GM18502 (cell line): ENCODE measurements at regions not wholly inside any gene's neighbourhood (a gene's known extent, or its start where the extent isn't known, plus 50 kb on each side); places are given as distances from the start of the nearest gene placed in this dataset.
"Not testable (repeated sequence)": the region's sequence is repeated elsewhere in the genome, so short reads cannot be mapped to it uniquely, and the experiment has no call there.

Source experiments
- ATAC-seq: cut with Tn5 transposase; IDR thresholded peaks from one replicate; pipeline ENCODE4 v1.9.1; 2021; ENCODE audit warnings: mild to moderate bottlenecking; ENCODE audit not compliant: unreplicated experiment, poor library complexity

DNA sequence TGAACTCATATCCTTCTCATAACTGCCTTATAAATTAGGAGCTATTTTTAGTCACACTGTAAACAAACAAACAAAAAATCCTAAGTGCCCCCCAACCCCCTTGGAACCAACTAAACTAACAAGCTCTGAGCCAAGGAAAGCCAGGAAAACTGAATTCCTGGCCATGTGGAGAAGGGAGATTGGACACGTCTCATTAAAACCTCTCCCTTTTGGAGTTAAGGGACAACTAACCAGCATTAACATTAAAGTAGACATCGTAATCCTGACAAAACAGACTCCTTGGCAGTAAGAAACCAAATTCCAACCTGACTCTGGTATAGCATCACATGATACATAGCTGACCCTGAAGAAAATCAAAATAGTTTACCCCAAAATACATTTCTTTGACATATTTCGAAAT, 937.1 kb upstream of the GRIA3 start:
- ATAC-seq: no peak

DNA sequence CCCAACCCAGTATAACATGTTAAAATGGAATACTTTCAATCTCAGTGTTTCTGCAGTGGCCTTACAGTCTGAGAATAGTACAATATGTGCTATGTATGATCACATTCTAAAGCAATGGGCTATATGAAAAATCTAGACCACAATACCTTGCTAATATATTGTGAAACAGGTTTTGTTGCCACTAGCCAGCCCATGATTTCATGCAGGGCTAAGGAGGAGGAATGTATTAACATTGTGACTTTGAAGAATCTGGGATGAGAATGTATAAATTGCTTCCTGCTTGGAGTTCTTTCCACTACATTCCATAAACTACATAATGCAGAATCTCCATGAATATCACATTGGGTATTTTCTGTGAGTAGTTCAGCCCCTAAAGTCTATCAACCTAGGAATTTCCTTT, 935.4 kb upstream of the GRIA3 start:
- ATAC-seq: no peak

DNA sequence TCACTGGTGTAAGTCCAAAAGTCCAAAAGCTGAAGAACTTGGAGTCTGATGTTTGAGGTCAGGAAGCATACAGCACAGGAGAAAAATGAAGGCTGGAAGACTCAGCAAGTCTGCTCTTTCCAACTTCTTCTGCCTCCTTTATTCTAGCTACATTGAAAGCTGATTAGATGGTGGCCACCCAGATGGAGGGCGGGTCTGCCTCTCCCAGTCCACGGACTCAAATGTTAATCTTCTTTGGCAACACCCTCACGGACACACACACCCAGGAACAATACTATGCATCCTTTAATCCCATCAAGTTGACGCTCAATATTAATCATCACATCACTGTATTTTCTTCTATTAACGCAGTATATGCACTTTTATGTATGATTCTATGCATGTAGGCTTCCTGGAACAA, 931.6 kb upstream of the GRIA3 start:
- ATAC-seq: no peak

DNA sequence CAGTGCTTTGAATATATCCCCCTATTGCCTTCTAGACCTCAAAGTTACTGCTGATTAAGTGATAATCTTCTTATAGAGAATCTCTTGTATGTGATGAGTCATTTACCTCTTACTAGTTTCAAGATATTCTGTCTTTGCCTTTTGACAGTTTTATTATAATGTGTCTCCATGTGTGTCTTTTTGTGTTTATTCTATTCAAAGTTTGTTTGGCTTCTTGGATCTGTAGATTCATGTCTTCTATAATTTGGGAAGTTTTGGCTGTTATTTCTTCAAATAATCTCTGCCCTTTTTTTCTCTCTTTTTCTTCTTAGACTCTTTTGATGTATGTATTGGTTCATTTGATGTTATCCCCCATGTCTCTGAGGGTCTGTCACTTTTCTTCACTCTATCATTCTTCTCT, 915.7 kb upstream of the GRIA3 start:
- no peak for ATAC-seq

DNA sequence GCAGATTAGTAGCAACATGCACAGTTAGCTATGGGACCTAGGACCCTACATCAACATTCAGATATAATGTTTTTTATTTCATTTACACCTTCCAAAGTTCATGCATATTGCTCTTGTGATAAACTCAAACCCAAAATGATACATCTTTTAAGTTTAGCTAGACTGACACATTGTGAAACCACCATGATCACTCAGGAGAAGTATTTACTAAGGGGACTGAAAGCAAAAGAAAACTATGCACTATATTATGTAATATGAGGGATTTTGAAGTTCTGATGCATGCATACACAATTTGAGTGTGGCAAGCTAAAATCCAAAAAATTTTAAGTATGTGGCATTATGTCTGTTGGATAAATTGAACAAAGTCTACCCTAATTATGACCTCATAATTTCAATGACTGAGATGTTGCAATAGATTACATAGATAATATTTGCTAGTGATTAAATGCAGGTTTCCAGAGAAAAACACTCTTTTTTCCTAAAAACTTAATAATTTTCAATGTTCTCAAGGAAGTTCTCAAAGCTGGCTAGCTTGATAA, 914.8 kb upstream of the GRIA3 start:
- no peak for ATAC-seq

DNA sequence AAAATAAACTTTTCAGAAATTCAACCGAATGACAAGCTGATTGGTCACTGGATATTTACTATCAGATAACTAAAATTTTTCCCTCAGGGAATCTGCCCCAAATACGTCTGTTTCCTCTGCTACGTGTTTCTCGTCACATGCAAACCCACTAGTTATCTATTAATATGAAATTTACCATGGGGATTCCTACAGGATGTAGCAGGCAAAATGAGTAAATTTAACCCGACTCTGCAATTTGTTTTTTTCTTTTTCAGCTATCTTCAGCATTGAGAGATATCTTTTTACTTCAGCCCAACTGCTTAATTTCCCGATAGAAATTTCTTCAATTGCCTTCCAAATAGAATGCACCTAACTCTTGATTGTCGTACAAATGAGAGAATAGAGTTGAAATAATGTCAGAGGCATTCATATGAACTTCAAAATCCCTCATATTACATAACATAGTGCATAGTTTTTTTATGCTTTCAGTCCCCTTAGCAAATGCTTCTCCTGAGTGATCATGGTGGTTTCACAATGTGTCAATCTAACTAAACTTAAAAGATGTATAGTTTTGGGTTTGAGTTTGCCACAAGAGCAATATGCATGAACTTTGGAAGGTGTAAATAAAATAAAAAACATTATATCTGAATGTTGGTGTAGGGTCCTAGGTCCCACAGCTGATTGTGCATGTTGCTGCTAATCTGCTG, 913.1 kb upstream of the GRIA3 start:
- ATAC-seq: no peak

DNA sequence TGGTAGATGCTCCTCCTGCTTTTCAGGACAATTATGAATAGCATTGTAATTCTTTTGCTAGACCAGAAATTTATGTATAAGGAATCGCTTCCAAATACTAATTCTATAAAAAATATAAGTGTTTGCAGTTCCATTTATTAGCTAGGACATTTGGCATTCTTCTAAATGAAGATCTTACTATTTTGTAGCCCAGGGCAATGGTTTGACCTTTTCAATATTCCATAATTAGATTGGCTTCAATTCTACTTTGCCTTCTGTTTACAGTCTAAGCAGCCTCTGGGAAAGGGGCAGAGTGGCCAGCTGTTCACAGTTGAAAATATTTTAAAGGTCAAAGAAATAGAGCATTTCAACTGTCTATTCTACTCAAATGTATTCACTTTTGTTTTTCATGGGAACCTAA, 912.1 kb upstream of the GRIA3 start:
- no peak for ATAC-seq

DNA sequence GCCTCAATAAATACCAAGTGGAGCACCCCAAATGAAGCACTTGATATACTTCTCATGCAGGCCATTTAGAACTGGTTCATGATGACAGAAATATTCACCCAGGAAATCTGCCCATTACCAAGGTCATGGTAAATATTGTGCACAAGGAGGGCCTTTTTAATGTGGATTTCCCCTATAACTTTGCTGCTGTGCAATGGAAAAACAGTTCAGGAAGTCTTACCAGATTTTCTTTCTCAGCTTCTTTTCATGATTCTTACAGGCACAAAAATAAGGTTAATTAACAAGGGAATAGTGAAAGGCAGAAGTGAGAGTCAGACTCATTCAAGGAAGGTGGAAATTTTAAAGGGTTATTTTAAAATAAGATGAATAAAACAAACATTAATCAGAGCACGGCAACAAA, 904.3 kb upstream of the GRIA3 start:
- no peak for ATAC-seq

DNA sequence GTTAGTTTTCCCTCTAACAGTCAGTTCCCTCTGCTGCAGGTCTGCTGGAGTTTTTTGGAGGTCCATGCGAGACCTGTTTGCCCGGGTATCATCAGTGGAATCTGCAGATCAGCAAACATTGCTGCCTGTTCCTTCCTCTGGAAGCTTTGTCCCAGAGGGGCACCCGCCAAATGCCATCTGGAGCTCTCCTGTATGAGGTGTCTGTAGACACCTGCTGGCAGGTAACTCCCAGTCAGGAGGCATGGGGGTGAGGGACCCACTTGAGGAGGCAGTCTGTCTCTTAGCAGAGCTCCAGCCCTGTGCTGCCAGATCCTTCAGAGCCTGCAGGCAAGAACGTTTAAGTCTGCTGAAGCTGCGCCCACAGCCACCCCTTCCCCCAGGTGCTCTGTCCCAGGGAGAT, 884.3 kb upstream of the GRIA3 start:
- ATAC-seq: not testable (repeated sequence)

DNA sequence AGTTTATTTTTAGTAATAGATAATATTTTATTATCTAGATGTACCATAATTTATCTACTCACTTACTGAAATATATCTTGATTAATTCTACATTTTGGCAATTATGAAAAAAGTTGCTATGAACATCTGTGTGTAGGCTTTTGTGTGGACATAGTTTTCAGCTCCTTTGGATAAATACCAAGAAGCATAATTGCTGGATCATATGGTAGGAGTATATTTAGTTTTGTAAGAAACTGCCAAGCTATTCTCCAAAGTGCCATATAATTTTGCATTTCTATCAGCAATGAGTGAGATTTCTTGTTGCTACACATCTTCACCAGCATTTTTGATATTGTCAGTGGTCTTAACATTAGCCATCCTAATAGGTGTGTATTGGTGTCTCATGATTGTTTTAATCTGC, 882.6 kb upstream of the GRIA3 start:
- ATAC-seq: no peak

DNA sequence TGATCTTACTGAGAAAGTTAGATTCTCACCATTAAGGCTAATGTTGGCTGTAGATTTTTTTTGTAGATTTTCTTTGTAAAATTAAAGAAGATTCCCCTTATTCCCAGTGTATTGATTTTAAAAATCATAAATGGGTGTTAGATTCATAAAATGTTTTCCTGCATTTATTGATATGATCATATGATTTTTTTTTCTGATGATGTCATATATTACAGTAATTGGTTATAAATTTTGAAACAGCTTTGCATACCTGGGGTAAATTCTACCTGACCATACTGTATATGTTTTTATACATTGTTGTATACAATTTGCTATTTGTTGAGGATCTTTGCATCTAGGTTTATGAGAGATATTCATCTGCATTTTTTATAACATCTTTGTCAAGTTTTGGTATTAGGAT, 880.3 kb upstream of the GRIA3 start:
- ATAC-seq: no peak

DNA sequence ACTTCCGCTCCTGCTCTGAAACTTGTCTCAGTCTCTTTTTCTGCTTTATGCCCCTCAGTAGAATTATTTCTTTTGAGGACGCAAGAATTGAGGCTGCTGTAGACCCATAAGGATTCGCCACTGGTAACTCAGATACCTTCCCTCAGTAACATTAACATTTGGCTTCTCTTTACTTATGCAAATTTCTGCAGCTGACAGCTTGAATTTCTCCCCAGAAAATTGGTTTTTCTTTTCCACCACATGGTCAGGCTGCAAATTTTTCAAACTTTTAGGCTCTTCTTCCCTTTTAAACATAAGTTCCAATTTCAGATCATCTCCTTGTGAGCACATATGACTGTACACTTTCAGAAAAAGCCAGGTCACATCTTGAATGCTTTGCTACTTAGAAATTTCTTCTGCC, 839.3 kb upstream of the GRIA3 start:
- no peak for ATAC-seq

DNA sequence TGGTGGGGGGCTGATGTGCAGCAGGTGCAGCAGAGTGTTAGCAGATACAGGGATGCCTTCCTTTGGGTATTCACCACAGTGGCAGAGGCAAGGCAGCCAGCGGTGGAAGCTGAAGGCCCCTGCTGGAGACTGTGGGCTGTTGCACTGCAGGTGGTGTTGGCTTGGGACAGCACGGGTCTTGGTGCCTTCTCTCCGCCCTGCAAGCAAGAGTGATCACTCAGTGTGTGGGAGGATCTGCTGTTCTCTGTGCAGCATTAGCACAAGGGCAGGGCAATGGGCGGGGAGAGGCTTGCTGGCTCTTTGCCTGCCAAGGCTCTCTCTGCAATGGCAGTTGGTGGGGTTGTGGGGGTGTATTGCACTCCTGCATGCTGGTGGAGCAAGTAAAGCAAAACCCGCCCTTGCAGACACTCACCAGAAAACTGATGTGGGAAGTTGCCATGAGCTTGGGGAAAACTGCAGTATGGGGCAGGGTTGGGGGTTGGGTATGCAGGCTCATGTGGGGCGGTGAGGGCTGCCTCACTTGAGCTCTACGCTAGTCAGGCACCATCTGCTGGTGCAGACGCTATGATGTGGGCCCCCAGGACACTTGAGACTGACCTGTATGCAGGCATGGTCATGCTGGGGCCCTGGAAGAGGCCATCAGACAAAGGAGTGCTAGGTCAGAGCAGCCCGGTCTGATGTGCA, 820.8 kb upstream of the GRIA3 start:
- ATAC-seq: no peak

DNA sequence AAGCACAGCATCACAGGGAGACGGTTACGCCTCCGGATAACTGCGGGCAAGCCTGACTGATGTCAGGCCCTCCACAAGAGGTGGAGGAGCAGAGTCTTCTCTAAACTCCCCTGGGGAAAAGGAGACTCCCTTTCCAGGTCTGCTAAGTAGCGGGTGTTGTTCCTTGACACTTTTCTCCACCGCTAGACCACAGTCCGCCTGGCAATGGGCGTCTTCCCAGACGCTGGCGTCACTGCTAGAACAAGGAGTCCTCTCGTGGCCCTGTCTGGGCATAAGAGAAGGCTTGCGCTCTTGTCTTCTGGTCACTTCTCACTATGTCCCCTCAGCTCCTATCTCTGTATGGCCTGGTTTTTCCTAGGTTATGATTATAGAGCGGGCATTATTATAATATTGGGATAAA, 808.5 kb upstream of the GRIA3 start:
- not testable (repeated sequence) for ATAC-seq

DNA sequence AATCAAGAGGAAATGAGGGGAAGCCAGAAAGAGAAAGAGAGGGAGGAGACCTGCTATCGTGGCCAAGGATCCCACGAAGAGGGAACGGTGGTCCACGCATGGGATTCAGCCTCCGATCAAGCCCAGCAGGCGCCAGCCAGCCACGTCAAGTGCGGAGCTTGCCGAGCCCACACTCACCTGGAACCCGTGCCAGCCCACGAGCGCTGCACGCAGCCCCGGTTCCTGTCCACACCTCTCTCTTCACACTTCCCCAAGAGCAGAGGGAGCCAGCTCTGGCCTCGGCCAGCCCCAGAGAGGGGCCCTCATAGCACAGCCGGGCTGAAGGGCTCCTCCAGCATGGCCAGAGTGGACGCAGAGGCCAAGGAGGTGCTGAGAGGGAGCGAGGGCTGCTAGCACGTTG, 795.1 kb upstream of the GRIA3 start:
- ATAC-seq: no peak

DNA sequence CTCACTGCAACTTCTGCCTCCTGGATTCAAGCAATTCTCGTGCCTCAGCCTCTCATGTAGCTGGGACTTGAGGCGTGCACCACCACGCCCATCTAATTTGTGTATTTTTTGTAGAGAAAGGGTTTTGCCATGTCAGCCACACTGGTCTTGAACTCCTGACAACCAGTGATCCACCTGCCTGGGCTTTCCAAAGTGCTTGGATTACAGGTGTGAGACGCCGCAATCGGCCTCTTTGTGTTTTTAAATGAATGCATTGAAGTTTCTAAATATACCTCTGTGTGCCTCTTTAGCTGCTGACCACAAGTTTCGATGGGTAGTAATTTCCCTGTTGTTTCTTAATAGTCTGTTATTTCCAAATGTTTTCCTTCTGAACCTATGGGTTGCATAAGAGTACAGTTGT, 765.3 kb upstream of the GRIA3 start:
- no peak for ATAC-seq

DNA sequence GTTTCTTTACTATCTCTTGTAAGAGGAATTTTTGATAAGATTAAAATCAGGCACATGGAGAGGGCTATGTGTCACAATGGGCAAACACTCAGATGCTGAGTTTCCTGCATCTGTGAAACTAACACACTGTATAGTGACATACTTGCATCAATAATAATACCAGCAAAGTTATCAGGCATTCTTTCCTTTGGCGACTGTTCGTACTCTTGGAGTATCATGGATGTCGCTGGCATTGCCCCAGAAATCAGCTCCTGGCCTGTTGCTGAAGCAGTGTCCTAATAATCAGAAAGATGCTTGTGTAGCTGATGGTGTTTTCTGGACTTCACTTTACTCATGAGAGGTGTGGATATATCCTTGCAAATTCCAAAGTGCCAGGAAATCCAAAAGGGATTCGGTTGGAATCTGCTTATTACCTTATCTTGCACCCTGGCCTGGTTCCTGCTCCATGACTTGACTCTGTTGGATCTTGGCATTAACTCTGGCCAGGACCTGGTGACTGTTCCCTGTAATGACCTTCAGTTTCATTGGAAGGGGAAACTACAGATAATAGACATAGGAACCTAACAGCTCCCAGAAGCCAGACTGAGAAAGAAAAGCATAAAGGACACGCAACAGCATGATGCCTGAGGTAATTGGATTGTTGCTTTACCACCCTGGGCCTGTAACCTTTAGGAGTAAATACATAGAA, 762.5 kb upstream of the GRIA3 start:
- no peak for ATAC-seq

DNA sequence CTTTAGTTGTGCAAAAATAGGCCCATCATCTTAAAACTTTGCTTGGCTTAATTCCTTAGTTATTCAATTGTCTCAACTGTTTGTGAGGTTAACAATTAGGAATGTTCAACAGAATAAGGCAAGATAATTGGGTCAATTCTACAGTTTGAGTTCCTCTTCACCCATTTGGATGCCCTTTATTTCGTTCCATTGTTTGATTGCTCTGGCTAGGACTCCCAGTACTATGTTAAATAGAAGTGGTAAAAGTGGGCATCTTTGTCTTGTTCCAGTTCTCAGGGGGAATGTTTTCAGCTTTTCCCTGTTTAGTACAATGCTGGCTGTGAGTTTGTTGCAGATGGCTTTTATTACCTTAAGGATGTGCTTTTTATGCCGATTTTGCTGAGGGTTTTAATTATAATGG, 761.5 kb upstream of the GRIA3 start:
- ATAC-seq: no peak

DNA sequence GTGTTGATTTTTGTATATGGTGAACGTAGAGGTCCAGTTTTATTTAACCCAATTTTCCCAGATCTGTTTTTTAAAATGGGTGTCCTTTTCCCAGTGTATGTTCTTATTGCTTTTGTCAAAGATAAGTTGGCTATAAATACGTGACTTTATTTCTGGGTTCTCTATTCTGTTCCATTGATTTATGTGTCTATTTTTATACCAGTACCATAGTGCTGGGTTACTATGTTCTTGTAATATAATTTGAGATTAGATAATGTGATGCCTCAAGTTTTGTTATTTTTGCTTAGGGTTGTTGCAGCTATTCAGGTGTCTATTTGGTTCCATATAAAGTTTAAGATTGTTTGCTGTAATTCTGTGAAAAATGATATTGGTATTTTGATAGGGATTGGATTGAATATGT, 749.1 kb upstream of the GRIA3 start:
- no peak for ATAC-seq

DNA sequence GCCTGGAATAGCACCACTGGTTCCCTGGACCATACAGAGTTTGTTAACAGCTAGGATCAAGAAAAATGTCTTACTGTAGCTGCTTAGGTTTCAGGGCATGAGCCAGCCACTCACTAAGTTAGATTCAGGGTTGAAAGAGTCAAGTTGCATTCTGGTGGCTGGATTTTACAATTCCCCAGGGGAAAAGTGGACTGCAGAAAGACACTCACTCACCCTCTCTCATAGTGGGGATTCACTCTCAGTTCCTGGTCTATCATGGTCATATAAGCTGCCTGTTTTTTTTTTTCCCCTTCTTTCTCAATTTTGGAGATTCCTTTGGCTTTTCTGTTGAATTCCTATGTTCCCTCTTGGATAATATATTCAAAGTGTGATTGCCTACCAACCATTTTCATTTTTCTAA, 744.2 kb upstream of the GRIA3 start:
- no peak for ATAC-seq

DNA sequence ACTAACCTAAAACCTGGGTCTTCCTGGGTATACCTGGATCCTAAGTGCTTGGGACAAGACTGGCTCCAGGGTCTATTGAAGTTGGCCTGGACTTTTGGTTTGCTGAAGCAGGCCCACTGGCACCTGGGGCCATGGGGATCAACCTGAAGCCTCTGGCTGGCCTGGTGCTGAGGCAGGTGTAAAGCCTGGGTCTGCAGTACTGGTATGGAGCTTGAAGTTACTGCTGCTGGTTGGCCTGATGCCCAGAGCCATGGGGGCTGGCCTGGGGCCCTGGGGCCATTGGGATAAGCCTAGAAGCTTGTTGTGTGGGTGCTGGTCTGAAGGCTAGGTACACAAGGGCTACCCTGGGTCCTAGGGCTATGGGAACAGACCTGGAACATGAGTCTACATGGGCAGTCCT, 743.2 kb upstream of the GRIA3 start:
- no peak for ATAC-seq

DNA sequence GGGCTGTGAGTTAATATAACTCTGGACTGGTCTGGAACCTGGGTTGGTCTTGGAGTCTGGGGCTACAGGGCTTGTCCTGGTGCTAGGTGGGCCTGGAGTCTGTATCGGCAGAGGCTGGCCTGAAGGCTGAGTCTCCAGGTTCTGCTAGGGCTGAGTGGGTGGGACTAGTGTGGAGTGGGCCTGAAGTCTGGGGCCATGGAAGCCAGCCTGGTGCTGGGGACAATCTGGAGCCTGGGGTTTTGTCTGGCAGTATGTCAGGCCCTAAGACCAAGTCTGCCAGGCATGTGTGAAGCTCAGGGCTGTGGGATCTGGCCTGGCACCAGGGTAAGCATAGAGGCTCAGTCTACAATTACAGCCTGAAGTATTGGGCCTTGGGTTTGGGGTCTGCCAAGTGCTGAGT, 742.6 kb upstream of the GRIA3 start:
- ATAC-seq: no peak
